IMR-90 (cell line): ENCODE measurements at regions not wholly inside any gene's neighbourhood (a gene's known extent, or its start where the extent isn't known, plus 50 kb on each side); places are given as distances from the start of the nearest gene placed in this dataset.
A peak's percentile ranks its signal among the peaks of the same experiment; 100 is the strongest.

Experiments
- ATAC-seq: fragments of 200-7000 bp; cut with Tn5 transposase; 2 replicates; pipeline ENCODE4 v1.9.1; 2020; ENCODE audit warnings: low read depth, mild to moderate bottlenecking, moderate library complexity
- BruUV-seq: library from RNA; stranded (reverse); fragments of 400-500 nt; replicated peaks from 2 replicates; lab custom pipeline; 2021; lab: Mats Ljungman, UMichigan
- CTCF ChIA-PET: fragments of 300-600 bp; formaldehyde crosslinking; extraction: SDS; loops from one replicate; lab custom pipeline; 2021; ENCODE audit warnings: antibody characterized with exemption; lab: Yijun Ruan, JAX
- POLR2A ChIA-PET: fragments of 300-600 bp; sonication (Branson Sonifier 250); formaldehyde crosslinking; loops from one replicate; lab custom pipeline; 2022; ENCODE audit warnings: antibody characterized with exemption; ENCODE audit not compliant: unreplicated experiment; lab: Charles Lee
- DNase-seq: peaks from one replicate; pipeline ENCODE4 v3.0.0; 2013
- H2AFZ ChIP-seq: replicated peaks from 2 replicates; pipeline ENCODE3; 2013; ENCODE audit warnings: low read length, mild to moderate bottlenecking; ENCODE audit not compliant: poor library complexity
- H2AK5ac ChIP-seq: 2 replicates; pipeline ENCODE4 v1.6.1; 2013; ENCODE audit warnings: low read depth, low read length, inconsistent platforms
- H2AK9ac ChIP-seq: replicated peaks from 2 replicates; pipeline ENCODE3; 2013; ENCODE audit warnings: mild to moderate bottlenecking, low read depth, low read length, moderate library complexity; ENCODE audit not compliant: poor library complexity
- H2BK120ac ChIP-seq: 2 replicates; pipeline ENCODE4 v1.6.1; 2013; ENCODE audit warnings: low read depth, low read length, inconsistent platforms
- H2BK15ac ChIP-seq: 3 replicates; pipeline ENCODE4 v1.6.1; 2013; ENCODE audit warnings: low read depth, low read length, inconsistent platforms
- H2BK20ac ChIP-seq: 2 replicates; pipeline ENCODE4 v1.6.1; 2013; ENCODE audit warnings: low read depth, mild to moderate bottlenecking, inconsistent platforms, low read length, moderate library complexity
- H2BK5ac ChIP-seq: 2 replicates; pipeline ENCODE4 v1.6.1; 2013; ENCODE audit warnings: mild to moderate bottlenecking, low read depth, low read length, inconsistent platforms; ENCODE audit not compliant: poor library complexity, severe bottlenecking
- H3K14ac ChIP-seq: replicated peaks from 2 replicates; pipeline ENCODE4 v1.6.1; 2013; ENCODE audit warnings: low read depth, low read length, inconsistent platforms
- H3K18ac ChIP-seq: 2 replicates; pipeline ENCODE4 v1.6.1; 2013; ENCODE audit warnings: low read depth, low read length, control low read depth
- H3K23ac ChIP-seq: 2 replicates; pipeline ENCODE4 v1.6.1; 2013; ENCODE audit warnings: low read depth, low read length, inconsistent platforms
- H3K27ac ChIP-seq: 2 replicates; pipeline ENCODE4 v1.5.1; 2013; ENCODE audit warnings: mild to moderate bottlenecking, control low read depth, low read length; ENCODE audit not compliant: insufficient read depth
- H3K27me3 ChIP-seq: 2 replicates; pipeline ENCODE4 v1.6.1; 2013; ENCODE audit warnings: low read length; ENCODE audit not compliant: control insufficient read depth, insufficient read depth
- H3K36me3 ChIP-seq: 2 replicates; pipeline ENCODE4 v1.6.1; 2013; ENCODE audit warnings: low read length, mixed read lengths; ENCODE audit not compliant: control insufficient read depth, insufficient read depth
- H3K4ac ChIP-seq: 2 replicates; pipeline ENCODE4 v1.6.1; 2013; ENCODE audit warnings: low read depth, low read length, inconsistent platforms
- H3K4me1 ChIP-seq: 2 replicates; pipeline ENCODE4 v1.6.1; 2013; ENCODE audit warnings: low read length, mixed read lengths; ENCODE audit not compliant: control insufficient read depth, insufficient read depth
- H3K4me2 ChIP-seq: 2 replicates; pipeline ENCODE4 v1.6.1; 2013; ENCODE audit warnings: low read depth, mild to moderate bottlenecking, control low read depth, low read length, moderate library complexity
- H3K4me3 ChIP-seq: 2 replicates; pipeline ENCODE4 v1.5.1; 2013; ENCODE audit warnings: low read depth, mild to moderate bottlenecking, control low read depth, low read length, moderate library complexity; ENCODE audit not compliant: insufficient read depth
- H3K56ac ChIP-seq: 2 replicates; pipeline ENCODE4 v1.6.1; 2013; ENCODE audit warnings: low read length, inconsistent platforms; ENCODE audit not compliant: insufficient read depth; ENCODE audit errors: extremely low read depth
- H3K79me1 ChIP-seq, 2 experiments: 2 replicates each; pipeline ENCODE4 v1.6.1; 2013; ENCODE audit warnings: low read length in 2 of 2, inconsistent platforms in 1 of 2, low read depth in 1 of 2
- H3K9ac ChIP-seq: 2 replicates; pipeline ENCODE4 v1.6.1; 2013; ENCODE audit warnings: low read depth, low read length, control low read depth
- H3K9me1 ChIP-seq: 2 replicates; pipeline ENCODE4 v1.6.1; 2013; ENCODE audit warnings: low read length, inconsistent platforms; ENCODE audit not compliant: insufficient read depth
- H3K9me3 ChIP-seq: 2 replicates; pipeline ENCODE4 v1.6.1; 2013; ENCODE audit warnings: low read length; ENCODE audit not compliant: control insufficient read depth, insufficient read depth
- H4K20me1 ChIP-seq: 2 replicates; pipeline ENCODE4 v1.6.1; 2013; ENCODE audit warnings: low read length, inconsistent platforms; ENCODE audit not compliant: insufficient read depth
- H4K5ac ChIP-seq: 2 replicates; pipeline ENCODE4 v1.6.1; 2013; ENCODE audit warnings: mild to moderate bottlenecking, low read depth, low read length, control low read depth
- H4K8ac ChIP-seq, 2 experiments: 2 replicates each; pipeline ENCODE4 v1.6.1; 2013; ENCODE audit warnings: low read depth in 2 of 2, low read length in 2 of 2, control low read depth in 1 of 2, inconsistent platforms in 1 of 2
- H4K91ac ChIP-seq: 2 replicates; pipeline ENCODE4 v1.6.1; 2013; ENCODE audit warnings: low read depth, low read length, inconsistent platforms; ENCODE audit not compliant: insufficient read depth
- RAD21 ChIP-seq: IDR thresholded peaks from 2 replicates; pipeline ENCODE4 v1.6.1; 2012; ENCODE audit warnings: low read length, improper control_type of control experiment
- WGBS, 2 experiments: methylation state at CpG; one replicate each; pipeline versions ENCODE4 v1.1.5 to v1.1.7; 2013; ENCODE audit warnings: missing lambda C conversion rate in 2 of 2; ENCODE audit not compliant: insufficient read length in 1 of 2; ENCODE audit errors: extremely low coverage in 2 of 2; 5-methylcytosine and 5-hydroxymethylcytosine counted together
- dilution Hi-C: fragments of 300-500 bp; cut with HindIII; formaldehyde crosslinking; loops from one replicate; pipeline ENCODE4 v1.14.3; 2018; ENCODE audit warnings: low sequenced_read_pairs; ENCODE audit not compliant: unreplicated experiment
- in situ Hi-C: fragments of 300-500 bp; cut with MboI; formaldehyde crosslinking; loops from 3 replicates; pipeline ENCODE4 v1.14.3; 2019; ENCODE audit warnings: low sequenced_read_pairs, inconsistent platforms, mixed read lengths
- intact Hi-C: fragments of 100-400 bp; cut with micrococcal nuclease; formaldehyde crosslinking; loops from 2 replicates; pipeline ENCODE4 v1.10.0; 2022
- TF ChIP-seq, protein P1 (sequence below): fragments of 150-350 bp; IDR thresholded peaks from 2 replicates; pipeline ENCODE4 v1.6.1; 2016; ENCODE audit warnings: low read depth, mild to moderate bottlenecking, low read length, moderate library complexity, borderline replicate concordance

GRCh38 chr3:64293121-64293520, 67.9 kb upstream of the PRICKLE2 start:
- whole genome bisulfite sequencing, 2 experiments, result 100% methylated on average over 3 of the region's 9 CpGs; no CpG with 5 or more reads in 1 of the 2 experiments
- no peak for DNase-seq
- no peak overlapping the region for H4K8ac ChIP-seq
- no peak overlapping the region for H3K23ac ChIP-seq
- peaks cover 4% of the 10 kb centered on the region for H3K9me3 ChIP-seq
- no peak overlapping the region for H4K91ac ChIP-seq
- ChIA-PET POLR2A (no interaction called here), CTCF (interaction anchor here (0.5 kb wide), 1 partner anchor 931 kb away, joined by 3 read pairs; no protein-coding TSS in a partner anchor)
- no peak overlapping the region for H2AK9ac ChIP-seq
- H2AK5ac ChIP-seq, result peak overlapping the region; percentile 36; the same call in 1 of the 2 replicates
- H4K5ac ChIP-seq, result no peak overlapping the region
- in situ Hi-C loops (no loop called here), dilution Hi-C loops (no loop called here), intact Hi-C loops (no loop called here)
- H3K27ac ChIP-seq, result no peak overlapping the region
- no peak overlapping the region for H2BK20ac ChIP-seq
- peaks cover 0 to 11% of the 10 kb centered on the region in 2 experiments; a peak in 2 of 4 replicates for H3K79me1 ChIP-seq
- no peak overlapping the region for H3K14ac ChIP-seq
- no peak overlapping the region for H2BK15ac ChIP-seq
- no TSS peak for BruUV-seq
- TF ChIP-seq RAD21, result no peak
- TF ChIP-seq, protein P1, sequence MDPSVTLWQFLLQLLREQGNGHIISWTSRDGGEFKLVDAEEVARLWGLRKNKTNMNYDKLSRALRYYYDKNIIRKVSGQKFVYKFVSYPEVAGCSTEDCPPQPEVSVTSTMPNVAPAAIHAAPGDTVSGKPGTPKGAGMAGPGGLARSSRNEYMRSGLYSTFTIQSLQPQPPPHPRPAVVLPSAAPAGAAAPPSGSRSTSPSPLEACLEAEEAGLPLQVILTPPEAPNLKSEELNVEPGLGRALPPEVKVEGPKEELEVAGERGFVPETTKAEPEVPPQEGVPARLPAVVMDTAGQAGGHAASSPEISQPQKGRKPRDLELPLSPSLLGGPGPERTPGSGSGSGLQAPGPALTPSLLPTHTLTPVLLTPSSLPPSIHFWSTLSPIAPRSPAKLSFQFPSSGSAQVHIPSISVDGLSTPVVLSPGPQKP, result no peak
- no peak overlapping the region for H2BK5ac ChIP-seq
- no peaks in the 10 kb centered on the region for H3K36me3 ChIP-seq
- no peak overlapping the region for H3K4me2 ChIP-seq
- no peak for ATAC-seq
- no peak overlapping the region for H3K9ac ChIP-seq
- peaks cover 13% of the 10 kb centered on the region for H3K9me1 ChIP-seq
- H3K4ac ChIP-seq, result peak overlapping the region; percentile 54
- H3K56ac ChIP-seq, result no peak overlapping the region
- no peaks in the 10 kb centered on the region for H4K20me1 ChIP-seq
- no peak overlapping the region for H2BK120ac ChIP-seq
- no peak overlapping the region for H2AFZ ChIP-seq
- no peak overlapping the region for H3K4me3 ChIP-seq
- H3K18ac ChIP-seq, result no peak overlapping the region
- H3K4me1 ChIP-seq, result peaks cover 9% of the 10 kb centered on the region
- no peaks in the 10 kb centered on the region for H3K27me3 ChIP-seq
